Uterus (tissue), 2 donors: ENCODE measurements at regions not wholly inside any gene's neighbourhood (a gene's known extent, or its start where the extent isn't known, plus 50 kb on each side); places are given as distances from the start of the nearest gene placed in this dataset.

Experiments used
- CTCF ChIP-seq, 4 experiments: fragments of 200-600 bp in 2 of 4; fragments of 450-650 bp in 2 of 4; sonication (generic) in 2 of 4; IDR thresholded peaks; one replicate each; pipeline ENCODE4 v1.5.1; 2016 to 2019; ENCODE audit warnings: antibody characterized with exemption in 4 of 4, mild to moderate bottlenecking in 2 of 4, moderate library complexity in 1 of 4
- POLR2A ChIP-seq, 2 donors: fragments of 450-650 bp; IDR thresholded peaks; one replicate each; pipeline ENCODE4 v1.6.1; 2016; ENCODE audit warnings: antibody characterized with exemption in 2 of 2, mild to moderate bottlenecking in 1 of 2, moderate library complexity in 1 of 2

GRCh38 chr19:34049944-34050343, 122.4 kb upstream of the LSM14A start:
- no peak for TF ChIP-seq CTCF (IDR thresholded peaks at IDR 0.05)
- TF ChIP-seq POLR2A (IDR thresholded peaks at IDR 0.05) = no peak
